SU-DHL-6 (cell line): ENCODE measurements at regions not wholly inside any gene's neighbourhood (a gene's known extent, or its start where the extent isn't known, plus 50 kb on each side); places are given as distances from the start of the nearest gene placed in this dataset.

Source experiments
- EZH2phosphoT487 ChIP-seq: fragments of 200-600 bp; sonication (generic), shearing (Covaris generic); conservative IDR thresholded peaks from 2 replicates; pipeline ENCODE4 v1.6.1; 2018; ENCODE audit warnings: mild to moderate bottlenecking, antibody characterized with exemption, low read length, moderate library complexity, mixed read lengths
- TF ChIP-seq, protein P1 (sequence below): fragments of 200-600 bp; sonication (generic); IDR thresholded peaks from one replicate; pipeline ENCODE4 v1.5.1; 2017; ENCODE audit warnings: antibody characterized with exemption, mild to moderate bottlenecking, low read length, moderate library complexity; ENCODE audit not compliant: insufficient read depth, poor library complexity, severe bottlenecking

- TF ChIP-seq, protein P1, sequence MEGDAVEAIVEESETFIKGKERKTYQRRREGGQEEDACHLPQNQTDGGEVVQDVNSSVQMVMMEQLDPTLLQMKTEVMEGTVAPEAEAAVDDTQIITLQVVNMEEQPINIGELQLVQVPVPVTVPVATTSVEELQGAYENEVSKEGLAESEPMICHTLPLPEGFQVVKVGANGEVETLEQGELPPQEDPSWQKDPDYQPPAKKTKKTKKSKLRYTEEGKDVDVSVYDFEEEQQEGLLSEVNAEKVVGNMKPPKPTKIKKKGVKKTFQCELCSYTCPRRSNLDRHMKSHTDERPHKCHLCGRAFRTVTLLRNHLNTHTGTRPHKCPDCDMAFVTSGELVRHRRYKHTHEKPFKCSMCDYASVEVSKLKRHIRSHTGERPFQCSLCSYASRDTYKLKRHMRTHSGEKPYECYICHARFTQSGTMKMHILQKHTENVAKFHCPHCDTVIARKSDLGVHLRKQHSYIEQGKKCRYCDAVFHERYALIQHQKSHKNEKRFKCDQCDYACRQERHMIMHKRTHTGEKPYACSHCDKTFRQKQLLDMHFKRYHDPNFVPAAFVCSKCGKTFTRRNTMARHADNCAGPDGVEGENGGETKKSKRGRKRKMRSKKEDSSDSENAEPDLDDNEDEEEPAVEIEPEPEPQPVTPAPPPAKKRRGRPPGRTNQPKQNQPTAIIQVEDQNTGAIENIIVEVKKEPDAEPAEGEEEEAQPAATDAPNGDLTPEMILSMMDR, result no peak
- TF ChIP-seq EZH2phosphoT487, result no peak
Measured at GRCh38 chr11:113526521-113526920, 51.3 kb upstream of the DRD2 start.
